Gastroesophageal sphincter (tissue), 3 donors: ENCODE measurements at regions not wholly inside any gene's neighbourhood (a gene's known extent, or its start where the extent isn't known, plus 50 kb on each side); places are given as distances from the start of the nearest gene placed in this dataset.

ENCODE experiments used
- EP300 ChIP-seq: sonication (generic); formaldehyde crosslinking; IDR thresholded peaks from one replicate; pipeline ENCODE4 v1.6.1; 2017; ENCODE audit warnings: antibody characterized with exemption, mild to moderate bottlenecking
- POLR2A ChIP-seq, 2 donors: fragments of 450-650 bp; IDR thresholded peaks; one replicate each; pipeline ENCODE4 v1.6.1; 2017; ENCODE audit warnings: antibody characterized with exemption in 2 of 2, mild to moderate bottlenecking in 2 of 2, moderate library complexity in 1 of 2
- POLR2AphosphoS5 ChIP-seq: sonication (generic); formaldehyde crosslinking; IDR thresholded peaks from one replicate; pipeline ENCODE4 v1.6.1; 2017; ENCODE audit warnings: antibody characterized with exemption
- TF ChIP-seq, protein P1 (sequence below), 4 experiments: fragments of 200-600 bp in 2 of 4; fragments of 450-650 bp in 2 of 4; sonication (generic) in 1 of 4; IDR thresholded peaks; one replicate each; pipeline ENCODE4 v1.5.1; 2017 to 2019; ENCODE audit warnings: antibody characterized with exemption in 4 of 4, mild to moderate bottlenecking in 2 of 4, moderate library complexity in 2 of 4

DNA sequence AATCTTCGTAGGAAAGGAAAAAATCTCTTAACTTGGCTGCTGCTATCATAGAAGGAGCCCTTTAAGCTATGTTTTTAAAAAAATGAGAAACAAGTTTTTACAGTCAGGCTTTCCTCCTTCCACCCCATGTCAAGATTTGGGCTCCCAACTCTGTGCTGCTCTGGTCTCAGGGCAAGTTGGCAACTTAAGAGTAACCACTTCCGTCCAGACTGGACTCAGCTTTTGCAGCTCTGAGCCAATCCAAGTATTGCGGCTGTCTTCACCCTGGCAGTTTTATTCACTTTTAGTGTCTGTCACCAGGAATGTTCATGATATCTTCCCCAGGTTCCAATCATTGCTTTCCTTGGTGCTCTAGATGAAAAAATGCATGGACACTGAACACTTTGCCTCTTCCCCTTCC is 115.9 kb upstream of the GAS1 start:
- TF ChIP-seq, protein P1, sequence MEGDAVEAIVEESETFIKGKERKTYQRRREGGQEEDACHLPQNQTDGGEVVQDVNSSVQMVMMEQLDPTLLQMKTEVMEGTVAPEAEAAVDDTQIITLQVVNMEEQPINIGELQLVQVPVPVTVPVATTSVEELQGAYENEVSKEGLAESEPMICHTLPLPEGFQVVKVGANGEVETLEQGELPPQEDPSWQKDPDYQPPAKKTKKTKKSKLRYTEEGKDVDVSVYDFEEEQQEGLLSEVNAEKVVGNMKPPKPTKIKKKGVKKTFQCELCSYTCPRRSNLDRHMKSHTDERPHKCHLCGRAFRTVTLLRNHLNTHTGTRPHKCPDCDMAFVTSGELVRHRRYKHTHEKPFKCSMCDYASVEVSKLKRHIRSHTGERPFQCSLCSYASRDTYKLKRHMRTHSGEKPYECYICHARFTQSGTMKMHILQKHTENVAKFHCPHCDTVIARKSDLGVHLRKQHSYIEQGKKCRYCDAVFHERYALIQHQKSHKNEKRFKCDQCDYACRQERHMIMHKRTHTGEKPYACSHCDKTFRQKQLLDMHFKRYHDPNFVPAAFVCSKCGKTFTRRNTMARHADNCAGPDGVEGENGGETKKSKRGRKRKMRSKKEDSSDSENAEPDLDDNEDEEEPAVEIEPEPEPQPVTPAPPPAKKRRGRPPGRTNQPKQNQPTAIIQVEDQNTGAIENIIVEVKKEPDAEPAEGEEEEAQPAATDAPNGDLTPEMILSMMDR (IDR thresholded peaks at IDR 0.05) = no peak
- no peak for TF ChIP-seq POLR2A (IDR thresholded peaks at IDR 0.05)
- no peak for TF ChIP-seq POLR2AphosphoS5
- no peak for TF ChIP-seq EP300
